NCI-H524 treated with DMSO at 0.1 percent for 48 hours (cell line): ENCODE measurements at regions not wholly inside any gene's neighbourhood (a gene's known extent, or its start where the extent isn't known, plus 50 kb on each side); places are given as distances from the start of the nearest gene placed in this dataset.

ENCODE experiments used
- DNase-seq: peaks from one replicate; lab custom pipeline; 2025; lab: John Stamatoyannopoulos, UW

GRCh38 chr2:176540995-176541394 lies 271.8 kb downstream of the MTX2 start:
- DNase-seq, result no peak

DNA sequence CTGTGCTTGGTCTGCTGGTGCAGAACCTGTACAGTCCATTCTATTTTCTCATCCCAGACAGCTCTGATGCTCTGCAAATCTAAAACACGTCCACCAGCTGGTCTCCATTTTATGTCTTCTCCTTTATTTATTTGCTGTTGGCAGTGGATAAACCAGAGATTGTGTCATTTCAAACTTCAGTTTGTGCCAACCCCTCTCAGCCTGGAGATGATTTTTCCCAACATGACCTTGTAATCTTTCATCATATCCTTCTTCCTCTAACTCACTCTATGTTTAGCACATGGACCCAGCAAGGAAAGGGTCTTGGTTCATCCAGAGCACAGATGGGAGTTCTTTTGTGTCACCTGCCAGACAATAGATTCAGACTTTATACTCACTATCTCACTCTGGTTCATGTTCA lies 273.2 kb downstream of the MTX2 start:
- no peak for DNase-seq

- DNase-seq, result no peak
Observed at GRCh38 chr2:176544557-176544956, 275.3 kb downstream of the MTX2 start.

GRCh38 chr2:176544991-176545956 lies 276.0 kb downstream of the MTX2 start:
- DNase-seq, result no peak

- DNase-seq, result no peak
Observed at GRCh38 chr2:176546550-176546949, 277.3 kb downstream of the MTX2 start.

- DNase-seq, result no peak
Observed at GRCh38 chr2:176552501-176553135, 283.4 kb downstream of the MTX2 start.

DNA sequence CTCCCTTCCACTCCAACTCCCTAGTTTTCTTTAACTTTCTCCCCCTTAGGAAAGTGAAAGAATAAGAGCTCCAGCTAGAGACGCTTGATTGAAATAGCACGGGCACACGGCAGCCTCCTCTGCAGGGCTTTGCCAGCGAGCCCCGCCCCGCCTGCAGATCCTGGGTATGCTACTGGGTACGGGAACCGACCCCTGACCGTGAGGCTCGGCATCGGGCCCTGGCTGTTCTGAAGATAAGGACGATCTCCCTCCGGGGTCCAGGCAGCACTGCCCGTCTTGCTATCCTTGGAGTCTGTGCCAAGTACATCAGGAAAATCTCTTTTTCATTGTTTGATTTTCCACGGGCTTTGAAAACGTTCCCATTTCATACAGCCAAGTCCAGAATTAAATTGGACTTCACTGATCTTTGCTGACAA lies 284.5 kb downstream of the MTX2 start:
- peak; percentile 19 for DNase-seq

GRCh38 chr2:176554101-176555048 lies 285.1 kb downstream of the MTX2 start:
- DNase-seq, result no peak

GRCh38 chr2:176555112-176555511 lies 285.9 kb downstream of the MTX2 start:
- no peak for DNase-seq

GRCh38 chr2:176555781-176556180 lies 286.5 kb downstream of the MTX2 start:
- DNase-seq, result no peak

GRCh38 chr2:176556373-176556772 lies 287.1 kb downstream of the MTX2 start:
- DNase-seq, result no peak

GRCh38 chr2:176557821-176558220 lies 288.6 kb downstream of the MTX2 start:
- DNase-seq, result no peak

DNA sequence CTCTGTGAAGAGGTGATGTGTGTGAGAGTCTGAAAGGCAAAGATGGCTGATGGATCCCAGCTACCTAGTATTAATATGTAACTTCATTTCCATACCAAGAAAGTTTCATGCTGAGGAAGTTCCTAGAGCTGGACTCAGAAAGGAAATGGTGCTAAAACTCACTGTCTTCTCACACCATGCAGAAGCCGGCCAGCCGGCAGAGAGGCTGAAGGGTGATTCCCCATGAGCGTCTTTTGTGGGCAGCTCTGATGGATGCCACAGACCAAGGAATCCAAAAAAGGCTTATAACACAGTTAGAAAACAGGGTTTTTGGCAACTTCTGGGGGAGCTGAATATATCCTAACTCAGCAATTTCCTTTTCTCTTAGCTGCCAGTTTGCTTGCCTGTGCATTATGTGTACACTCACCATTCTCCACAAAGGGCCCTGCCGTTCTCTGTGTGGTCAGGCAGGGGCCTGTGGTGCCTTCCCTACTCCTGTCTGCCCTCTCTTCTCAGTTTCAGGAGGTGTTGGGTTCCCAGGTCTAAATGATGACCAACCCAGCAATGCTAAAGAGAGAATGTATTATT lies 289.4 kb downstream of the MTX2 start:
- DNase-seq, result no peak

DNA sequence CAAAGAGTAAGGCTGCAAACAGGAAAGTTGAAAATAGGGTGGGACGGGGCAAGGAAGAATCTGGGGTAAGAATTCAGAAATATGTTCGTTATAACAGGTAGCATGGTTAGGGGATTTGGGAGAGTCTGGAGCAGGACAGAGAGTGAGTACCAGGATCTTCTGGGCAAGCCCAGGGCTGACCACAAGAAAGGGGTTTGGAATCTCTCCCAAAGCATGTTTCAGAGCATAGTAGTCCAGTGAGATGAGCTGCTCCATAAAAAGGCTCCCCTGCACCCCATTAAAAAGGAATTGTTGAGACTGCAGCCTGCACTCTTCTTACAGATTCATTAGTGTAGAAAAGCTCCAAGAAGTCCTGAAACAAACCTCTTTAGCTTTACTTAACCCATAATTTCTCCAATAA lies 291.1 kb downstream of the MTX2 start:
- no peak for DNase-seq

GRCh38 chr2:176561706-176562105 lies 292.5 kb downstream of the MTX2 start:
- no peak for DNase-seq

DNA sequence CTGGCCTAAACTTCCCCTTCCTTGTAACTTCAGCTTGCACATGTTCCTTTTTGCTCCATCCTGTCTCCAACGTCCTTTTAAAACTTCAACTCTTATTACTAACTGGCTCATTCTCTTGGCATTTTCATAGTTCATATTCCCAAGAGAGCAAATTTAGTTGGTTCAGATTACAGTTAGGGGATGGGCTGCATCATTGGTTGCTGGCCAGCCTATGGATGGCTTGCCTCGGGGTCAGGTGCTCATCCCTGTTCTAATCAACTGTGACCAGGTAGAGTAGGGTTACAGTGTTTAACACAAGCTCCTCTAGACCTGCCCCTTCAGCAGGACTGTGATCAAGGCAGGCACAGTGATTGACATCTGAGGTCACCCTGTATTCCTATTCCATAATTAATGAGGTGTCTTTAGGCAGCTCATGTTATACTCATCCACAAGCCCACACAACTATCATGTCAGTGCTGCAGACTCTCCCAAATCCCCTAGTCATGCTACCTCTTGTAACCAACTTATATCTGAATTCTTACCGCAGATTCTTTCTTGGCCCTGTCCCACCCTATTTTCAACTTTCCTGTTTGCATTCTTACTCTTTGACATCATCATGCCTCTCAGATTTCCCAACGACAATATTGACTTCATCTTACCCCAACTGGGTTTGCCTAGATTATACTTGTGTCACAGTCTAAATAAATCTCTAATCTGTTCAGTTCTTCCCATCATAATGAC lies 293.3 kb downstream of the MTX2 start:
- DNase-seq, result no peak

- DNase-seq, result no peak
Observed at GRCh38 chr2:176565641-176566323, 296.5 kb downstream of the MTX2 start.

DNA sequence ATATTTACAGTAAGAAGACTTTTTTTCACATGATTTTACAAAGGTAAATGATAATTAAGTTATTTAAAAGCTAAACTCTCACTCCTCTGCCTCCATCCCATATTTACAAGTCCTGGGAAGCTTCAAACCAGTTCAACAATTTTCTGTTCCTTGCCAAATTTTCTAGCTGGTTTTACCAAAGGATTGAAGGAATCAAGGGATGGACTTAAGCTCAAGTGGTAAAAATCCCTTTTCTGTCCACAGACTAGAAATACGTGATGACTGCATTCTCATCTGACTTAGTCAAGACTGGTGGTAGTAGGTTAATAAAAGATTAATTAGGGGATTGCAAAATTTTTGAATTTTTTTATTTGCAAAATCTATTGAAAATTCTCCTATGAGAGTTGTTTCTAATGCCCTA lies 297.3 kb downstream of the MTX2 start:
- no peak for DNase-seq

DNA sequence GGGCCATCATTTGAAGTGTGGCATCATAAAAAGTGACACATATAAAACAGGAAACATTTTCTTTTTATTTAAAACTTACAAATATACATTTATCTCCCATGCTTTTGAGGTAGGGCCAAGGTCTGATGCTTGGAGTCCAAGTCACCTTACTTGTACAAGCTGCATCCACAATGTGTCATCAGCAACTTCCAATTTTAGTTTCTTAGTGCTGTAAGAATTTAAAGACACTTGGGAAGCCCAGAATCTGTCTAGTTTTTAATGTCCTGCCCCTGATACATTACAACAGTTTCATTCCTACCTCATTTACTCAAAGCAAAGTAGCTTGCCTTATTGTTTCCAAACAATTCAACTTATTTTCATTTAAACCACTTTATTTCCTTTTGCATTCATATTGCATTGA lies 297.7 kb downstream of the MTX2 start:
- no peak for DNase-seq

DNA sequence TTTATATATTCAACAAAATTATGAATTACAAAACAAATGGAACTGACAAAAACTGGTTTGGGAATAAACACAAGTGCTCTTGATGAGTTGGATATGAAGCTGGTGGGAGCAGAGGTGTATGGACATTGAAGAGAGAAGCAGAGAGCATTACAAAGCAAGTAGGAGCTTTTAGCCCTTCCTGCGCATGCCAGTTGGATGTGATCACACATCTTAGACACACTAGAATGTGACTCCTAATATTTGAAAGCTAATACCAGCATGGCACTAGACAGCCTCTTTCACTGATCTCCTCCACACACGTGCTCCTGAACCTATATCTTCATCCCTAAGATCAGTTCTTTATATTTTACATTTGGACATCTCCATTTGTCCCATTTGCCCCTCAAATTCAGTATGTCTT lies 298.1 kb downstream of the MTX2 start:
- DNase-seq, result no peak

DNA sequence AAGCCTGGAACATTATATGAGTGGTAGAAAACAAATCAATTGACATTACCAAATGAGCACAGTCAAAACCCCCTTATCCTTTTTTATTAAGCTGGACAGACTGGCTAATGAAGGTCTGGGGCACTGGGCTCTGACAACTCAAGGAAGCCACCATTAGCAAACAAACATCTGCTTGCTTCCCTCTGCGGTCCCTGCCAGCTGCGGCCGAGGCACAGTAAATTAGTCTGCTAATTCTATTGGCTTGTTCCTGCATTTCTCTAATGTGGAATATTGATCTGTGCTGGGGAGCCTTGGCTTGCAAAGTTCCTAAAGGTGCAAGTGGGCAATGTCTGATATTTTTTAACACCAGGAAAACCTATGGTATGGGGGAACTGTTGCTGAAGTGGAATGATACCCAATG lies 300.3 kb downstream of the MTX2 start:
- no peak for DNase-seq
